ENCODE measurements at regions not wholly inside any gene's neighbourhood (a gene's known extent, or its start where the extent isn't known, plus 50 kb on each side); places are given as distances from the start of the nearest gene placed in this dataset.

- TF ChIP-seq USF2 (CRISPR knock-in tag; IDR thresholded peaks at IDR 0.05) (no peak), CTCF (IDR thresholded peaks at IDR 0.05) (no peak), ZNF416 (CRISPR knock-in tag; IDR thresholded peaks at IDR 0.05) (no peak)
Measured at GRCh38 chr7:34236839-34237492, 331.6 kb downstream of the BMPER start.
